ENCODE measurements at regions not wholly inside any gene's neighbourhood (a gene's known extent, or its start where the extent isn't known, plus 50 kb on each side); places are given as distances from the start of the nearest gene placed in this dataset.

GRCh38 chr18:66440433-66440832, 163.5 kb downstream of the CDH19 start:
- Histone ChIP-seq H3K36me3 (no peaks in the 10 kb centered on the region), H3K27me3 (no peaks in the 10 kb centered on the region), H3K4me1 (ENCODE audit: low read depth) (no peaks in the 10 kb centered on the region), H3K4me3 (no peak overlapping the region), H3K9me3 (ENCODE audit: low read depth) (no peaks in the 10 kb centered on the region), H3K27ac (no peak overlapping the region)
- no peak for TF ChIP-seq CTCF (IDR thresholded peaks at IDR 0.05; ENCODE audit: low read depth, low read length)
- no peak for DNase-seq (ENCODE audit: low read depth in 1 of 2, low spot score in 1 of 2)

- no peaks in the 10 kb centered on the region for H3K4me1 ChIP-seq (ENCODE audit: low read depth)
- H3K27ac ChIP-seq = no peak overlapping the region
- no peaks in the 10 kb centered on the region for H3K27me3 ChIP-seq
- TF ChIP-seq CTCF (IDR thresholded peaks at IDR 0.05; ENCODE audit: low read depth, low read length) = no peak
- no peaks in the 10 kb centered on the region for H3K36me3 ChIP-seq
- H3K4me3 ChIP-seq = no peak overlapping the region
- DNase-seq (ENCODE audit: low read depth in 1 of 2, low spot score in 1 of 2) = no peak
- H3K9me3 ChIP-seq (ENCODE audit: low read depth) = no peaks in the 10 kb centered on the region
Observed at GRCh38 chr18:66439670-66440069, 164.2 kb downstream of the CDH19 start.

- Histone ChIP-seq H3K27ac (no peak overlapping the region), H3K9me3 (ENCODE audit: low read depth) (no peaks in the 10 kb centered on the region), H3K36me3 (no peaks in the 10 kb centered on the region), H3K27me3 (no peaks in the 10 kb centered on the region), H3K4me1 (ENCODE audit: low read depth) (no peaks in the 10 kb centered on the region), H3K4me3 (no peak overlapping the region)
- DNase-seq (ENCODE audit: low read depth in 1 of 2, low spot score in 1 of 2) = peak in 1 of 2 donors; percentile 3
- TF ChIP-seq CTCF (IDR thresholded peaks at IDR 0.05; ENCODE audit: low read depth, low read length) = no peak
Observed at GRCh38 chr18:66438711-66439536, 165.0 kb downstream of the CDH19 start.

GRCh38 chr18:66432636-66433035, 171.3 kb downstream of the CDH19 start:
- Histone ChIP-seq H3K4me1 (ENCODE audit: low read depth) (no peaks in the 10 kb centered on the region), H3K9me3 (ENCODE audit: low read depth) (no peaks in the 10 kb centered on the region), H3K36me3 (no peaks in the 10 kb centered on the region), H3K27me3 (no peaks in the 10 kb centered on the region), H3K4me3 (no peak overlapping the region), H3K27ac (no peak overlapping the region)
- DNase-seq (ENCODE audit: low read depth in 1 of 2, low spot score in 1 of 2) = no peak
- no peak for TF ChIP-seq CTCF (IDR thresholded peaks at IDR 0.05; ENCODE audit: low read depth, low read length)

- H3K36me3 ChIP-seq = no peaks in the 10 kb centered on the region
- H3K4me3 ChIP-seq = no peak overlapping the region
- no peaks in the 10 kb centered on the region for H3K9me3 ChIP-seq (ENCODE audit: low read depth)
- H3K27ac ChIP-seq = no peak overlapping the region
- TF ChIP-seq CTCF (IDR thresholded peaks at IDR 0.05; ENCODE audit: low read depth, low read length) = no peak
- no peak for DNase-seq (ENCODE audit: low read depth in 1 of 2, low spot score in 1 of 2)
- H3K4me1 ChIP-seq (ENCODE audit: low read depth) = no peaks in the 10 kb centered on the region
- no peaks in the 10 kb centered on the region for H3K27me3 ChIP-seq
Observed at GRCh38 chr18:66428795-66429194, 175.1 kb downstream of the CDH19 start.
